Ecto neural progenitor cell (in vitro differentiated cells): ENCODE measurements at regions not wholly inside any gene's neighbourhood (a gene's known extent, or its start where the extent isn't known, plus 50 kb on each side); places are given as distances from the start of the nearest gene placed in this dataset.

ENCODE experiments used
- DNase-seq: peaks from one replicate; pipeline ENCODE4 v3.0.0-alpha.2; 2018; ENCODE audit warnings: low spot score

- no peak for DNase-seq
Observed at GRCh38 chr1:30638086-30638485, 85.3 kb downstream of the MATN1 start.

GRCh38 chr1:30637183-30637980 is 86.0 kb downstream of the MATN1 start:
- DNase-seq: no peak

- no peak for DNase-seq
Observed at GRCh38 chr1:30636621-30637020, 86.8 kb downstream of the MATN1 start.

- no peak for DNase-seq
Observed at GRCh38 chr1:30635391-30635975, 87.9 kb downstream of the MATN1 start.

GRCh38 chr1:30634507-30634906 is 88.9 kb downstream of the MATN1 start:
- no peak for DNase-seq

- no peak for DNase-seq
Observed at GRCh38 chr1:30633294-30633693, 90.1 kb downstream of the MATN1 start.

- no peak for DNase-seq
Observed at GRCh38 chr1:30632481-30632880, 90.9 kb downstream of the MATN1 start.

GRCh38 chr1:30631700-30632099 is 91.7 kb downstream of the MATN1 start:
- no peak for DNase-seq

- no peak for DNase-seq
Observed at GRCh38 chr1:30629501-30629900, 93.9 kb downstream of the MATN1 start.

- no peak for DNase-seq
Observed at GRCh38 chr1:30627994-30628393, 95.4 kb downstream of the MATN1 start.

GRCh38 chr1:30627206-30627605 is 96.2 kb downstream of the MATN1 start:
- no peak for DNase-seq

- no peak for DNase-seq
Observed at GRCh38 chr1:30623431-30623830, 100.0 kb downstream of the MATN1 start.

- DNase-seq: no peak
Observed at GRCh38 chr1:30619619-30620018, 103.8 kb downstream of the MATN1 start.

- no peak for DNase-seq
Observed at GRCh38 chr1:30618335-30618747, 105.0 kb downstream of the MATN1 start.

- DNase-seq: peak; percentile 41
Observed at GRCh38 chr1:30616759-30617158, 106.6 kb downstream of the MATN1 start.

- DNase-seq: peak; percentile 36
Observed at GRCh38 chr1:30615816-30616590, 107.4 kb downstream of the MATN1 start.

- DNase-seq: peak; percentile 17
Observed at GRCh38 chr1:30615076-30615795, 108.1 kb downstream of the MATN1 start.

- peak; percentile 16 for DNase-seq
Observed at GRCh38 chr1:30613188-30613587, 110.2 kb downstream of the MATN1 start.

GRCh38 chr1:30612536-30613065 is 110.8 kb downstream of the MATN1 start:
- no peak for DNase-seq

- peak; percentile 44 for DNase-seq
Observed at GRCh38 chr1:30611741-30612309, 111.6 kb downstream of the MATN1 start.

GRCh38 chr1:30610917-30611316 is 112.5 kb downstream of the MATN1 start:
- peak; percentile 20 for DNase-seq

GRCh38 chr1:30609999-30610345 is 113.4 kb downstream of the MATN1 start:
- peak; percentile 14 for DNase-seq
